ENCODE measurements at regions not wholly inside any gene's neighbourhood (a gene's known extent, or its start where the extent isn't known, plus 50 kb on each side); places are given as distances from the start of the nearest gene placed in this dataset.
A peak's percentile ranks its signal among the peaks of the same experiment; 100 is the strongest.

DNA sequence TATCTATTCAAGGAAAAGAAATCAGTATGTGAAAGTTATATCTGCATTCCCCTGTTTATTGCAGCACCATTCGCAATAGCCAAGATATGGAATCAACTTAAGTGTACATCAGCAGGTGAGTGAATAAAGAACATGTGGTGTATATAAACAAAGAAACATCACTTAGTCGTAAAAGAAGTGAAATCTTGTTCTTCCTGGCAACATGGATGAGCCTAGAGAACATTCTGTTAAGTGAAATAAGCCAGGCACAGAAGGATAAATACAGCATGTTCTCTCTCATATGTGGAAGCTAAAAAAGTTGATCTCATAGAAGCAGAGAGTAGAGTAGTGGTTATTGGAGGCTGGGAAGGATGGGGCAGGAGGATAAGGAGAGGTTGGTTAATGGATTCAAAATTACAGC, 287.9 kb upstream of the FERMT1 start:
- Histone ChIP-seq H3K27me3 (no peaks in the 10 kb centered on the region), H3K4me3 (no peak overlapping the region), H3K4me1 (ENCODE audit: low read depth) (no peaks in the 10 kb centered on the region), H3K9me3 (ENCODE audit: low read depth) (no peaks in the 10 kb centered on the region), H3K27ac (no peak overlapping the region), H3K36me3 (no peaks in the 10 kb centered on the region)
- no peak for DNase-seq (ENCODE audit: low read depth in 1 of 2, low spot score in 1 of 2)
- TF ChIP-seq, protein P1, sequence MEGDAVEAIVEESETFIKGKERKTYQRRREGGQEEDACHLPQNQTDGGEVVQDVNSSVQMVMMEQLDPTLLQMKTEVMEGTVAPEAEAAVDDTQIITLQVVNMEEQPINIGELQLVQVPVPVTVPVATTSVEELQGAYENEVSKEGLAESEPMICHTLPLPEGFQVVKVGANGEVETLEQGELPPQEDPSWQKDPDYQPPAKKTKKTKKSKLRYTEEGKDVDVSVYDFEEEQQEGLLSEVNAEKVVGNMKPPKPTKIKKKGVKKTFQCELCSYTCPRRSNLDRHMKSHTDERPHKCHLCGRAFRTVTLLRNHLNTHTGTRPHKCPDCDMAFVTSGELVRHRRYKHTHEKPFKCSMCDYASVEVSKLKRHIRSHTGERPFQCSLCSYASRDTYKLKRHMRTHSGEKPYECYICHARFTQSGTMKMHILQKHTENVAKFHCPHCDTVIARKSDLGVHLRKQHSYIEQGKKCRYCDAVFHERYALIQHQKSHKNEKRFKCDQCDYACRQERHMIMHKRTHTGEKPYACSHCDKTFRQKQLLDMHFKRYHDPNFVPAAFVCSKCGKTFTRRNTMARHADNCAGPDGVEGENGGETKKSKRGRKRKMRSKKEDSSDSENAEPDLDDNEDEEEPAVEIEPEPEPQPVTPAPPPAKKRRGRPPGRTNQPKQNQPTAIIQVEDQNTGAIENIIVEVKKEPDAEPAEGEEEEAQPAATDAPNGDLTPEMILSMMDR (IDR thresholded peaks at IDR 0.05; ENCODE audit: low read depth, low read length) = no peak

DNA sequence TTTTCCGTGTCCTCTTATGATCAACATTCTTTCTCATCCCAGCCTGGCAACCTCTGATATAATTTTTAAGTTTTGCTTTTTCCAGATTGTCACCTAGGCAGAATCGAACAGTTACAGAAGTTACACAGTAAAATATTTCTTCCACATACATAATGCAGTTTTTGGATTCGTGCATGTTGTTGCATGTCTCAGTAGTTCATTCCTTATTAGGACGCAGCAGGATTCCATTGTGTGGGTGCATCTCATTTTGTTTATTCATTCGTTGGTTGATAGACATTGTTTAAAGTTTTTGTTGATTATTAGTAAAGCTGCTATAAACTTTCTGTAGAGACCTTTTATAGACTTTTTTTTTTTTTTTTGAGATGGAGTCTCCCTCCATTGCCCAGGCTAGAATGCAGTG, 284.3 kb upstream of the FERMT1 start:
- Histone ChIP-seq H3K36me3 (no peaks in the 10 kb centered on the region), H3K27ac (no peak overlapping the region), H3K9me3 (ENCODE audit: low read depth) (no peaks in the 10 kb centered on the region), H3K4me1 (ENCODE audit: low read depth) (peaks cover 2% of the 10 kb centered on the region), H3K27me3 (no peaks in the 10 kb centered on the region), H3K4me3 (no peak overlapping the region)
- TF ChIP-seq, protein P1 (IDR thresholded peaks at IDR 0.05; ENCODE audit: low read depth, low read length) = no peak
- no peak for DNase-seq (ENCODE audit: low read depth in 1 of 2, low spot score in 1 of 2)

DNA sequence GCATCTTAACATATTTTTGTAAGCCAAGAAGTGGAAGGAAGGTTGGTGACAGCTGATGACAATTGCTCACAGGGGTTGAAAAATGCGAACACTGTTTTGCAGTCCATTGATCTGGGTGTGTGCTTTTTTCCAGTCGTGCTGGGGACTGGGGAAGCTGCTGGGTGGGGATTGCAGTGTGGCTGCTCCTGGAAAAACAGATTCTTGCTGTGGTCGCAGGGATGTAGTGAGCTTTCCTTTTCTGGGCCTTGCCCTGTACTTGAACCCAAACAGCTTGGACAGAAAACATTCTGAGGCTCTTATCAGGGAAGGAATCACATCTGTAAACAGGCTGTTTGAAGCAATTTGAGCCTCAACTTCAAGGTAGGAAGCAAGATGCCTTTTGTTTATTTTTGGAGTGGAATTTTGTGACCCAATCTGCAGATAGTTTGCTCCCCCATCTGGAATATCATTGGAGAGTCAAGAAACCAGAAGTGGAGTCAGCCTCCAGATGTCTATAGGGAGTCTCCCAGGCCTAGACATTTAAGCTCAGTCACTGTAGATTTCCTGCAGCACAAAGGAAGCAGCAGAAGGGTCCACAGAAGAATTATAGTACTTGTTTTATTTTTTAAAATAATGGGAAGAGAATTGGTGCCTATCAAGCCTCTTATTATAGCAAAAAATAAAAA, 279.2 kb upstream of the FERMT1 start:
- Histone ChIP-seq H3K4me3 (no peak overlapping the region), H3K4me1 (ENCODE audit: low read depth) (peaks cover 8% of the 10 kb centered on the region), H3K27me3 (no peaks in the 10 kb centered on the region), H3K27ac (peak overlapping the region; percentile 26), H3K9me3 (ENCODE audit: low read depth) (no peaks in the 10 kb centered on the region), H3K36me3 (no peaks in the 10 kb centered on the region)
- DNase-seq (ENCODE audit: low read depth in 1 of 2, low spot score in 1 of 2) = no peak
- TF ChIP-seq, protein P1 (IDR thresholded peaks at IDR 0.05; ENCODE audit: low read depth, low read length) = no peak

DNA sequence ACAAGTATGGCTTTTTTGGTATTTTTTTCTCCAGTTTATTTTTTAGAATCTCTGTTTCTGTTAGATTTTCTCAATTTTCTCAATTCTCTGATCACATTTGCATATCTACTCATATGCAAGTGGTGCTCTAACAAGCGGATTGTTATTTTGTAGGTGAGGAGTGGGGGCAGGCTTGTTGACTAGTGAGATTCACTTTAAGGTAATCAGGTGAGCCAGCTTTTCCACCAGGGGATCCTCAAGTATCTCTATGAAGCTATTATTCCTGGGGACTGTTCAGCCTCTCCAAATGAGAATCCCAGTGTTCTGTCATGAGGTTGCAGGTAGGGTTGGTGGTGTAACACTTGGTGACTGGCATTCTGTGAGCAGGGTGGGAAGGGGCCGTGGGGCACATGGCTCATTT, 274.3 kb upstream of the FERMT1 start:
- Histone ChIP-seq H3K36me3 (no peaks in the 10 kb centered on the region), H3K27ac (no peak overlapping the region), H3K9me3 (ENCODE audit: low read depth) (no peaks in the 10 kb centered on the region), H3K27me3 (no peaks in the 10 kb centered on the region), H3K4me1 (ENCODE audit: low read depth) (peaks cover 5% of the 10 kb centered on the region), H3K4me3 (no peak overlapping the region)
- no peak for DNase-seq (ENCODE audit: low read depth in 1 of 2, low spot score in 1 of 2)
- TF ChIP-seq, protein P1 (IDR thresholded peaks at IDR 0.05; ENCODE audit: low read depth, low read length) = no peak

DNA sequence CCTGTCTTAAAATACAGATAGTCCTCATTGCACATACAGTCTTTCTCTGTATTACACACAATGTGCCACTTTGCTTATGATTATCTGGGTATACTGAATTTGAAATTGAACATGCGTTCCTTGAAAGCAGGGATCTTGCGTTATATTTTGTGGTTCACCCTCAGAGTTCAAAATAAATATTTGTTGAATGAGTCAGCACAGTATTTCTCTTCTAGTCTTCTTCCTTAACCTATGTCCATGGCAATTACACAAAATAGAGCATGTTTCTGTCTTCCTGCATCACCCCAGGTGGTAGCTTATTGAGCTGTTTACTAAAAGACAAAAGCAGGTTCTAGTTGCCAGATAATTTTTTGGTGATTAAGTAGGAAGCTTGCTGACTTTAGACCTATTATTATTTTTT, 272.9 kb upstream of the FERMT1 start:
- H3K4me3 ChIP-seq = no peak overlapping the region

More for the DNA sequence above, 272.9 kb upstream of the FERMT1 start:
- no peaks in the 10 kb centered on the region for H3K9me3 ChIP-seq (ENCODE audit: low read depth)
- H3K27me3 ChIP-seq = no peaks in the 10 kb centered on the region
- no peaks in the 10 kb centered on the region for H3K4me1 ChIP-seq (ENCODE audit: low read depth)
- TF ChIP-seq, protein P1 (IDR thresholded peaks at IDR 0.05; ENCODE audit: low read depth, low read length) = no peak
- H3K36me3 ChIP-seq = no peaks in the 10 kb centered on the region
- peak in 1 of 2 donors; percentile 42 for DNase-seq (ENCODE audit: low read depth in 1 of 2, low spot score in 1 of 2)
- no peak overlapping the region for H3K27ac ChIP-seq

Data from cardiac muscle cell (in vitro differentiated cells and primary cell).